GM21515 (cell line): ENCODE measurements at regions not wholly inside any gene's neighbourhood (a gene's known extent, or its start where the extent isn't known, plus 50 kb on each side); places are given as distances from the start of the nearest gene placed in this dataset.
A peak's percentile ranks its signal among the peaks of the same experiment; 100 is the strongest.
"Not testable (repeated sequence)": the region's sequence is repeated elsewhere in the genome, so short reads cannot be mapped to it uniquely, and the experiment has no call there.

Experiments used
- ATAC-seq: cut with Tn5 transposase; IDR thresholded peaks from one replicate; pipeline ENCODE4 v1.9.1; 2021; ENCODE audit not compliant: unreplicated experiment

DNA sequence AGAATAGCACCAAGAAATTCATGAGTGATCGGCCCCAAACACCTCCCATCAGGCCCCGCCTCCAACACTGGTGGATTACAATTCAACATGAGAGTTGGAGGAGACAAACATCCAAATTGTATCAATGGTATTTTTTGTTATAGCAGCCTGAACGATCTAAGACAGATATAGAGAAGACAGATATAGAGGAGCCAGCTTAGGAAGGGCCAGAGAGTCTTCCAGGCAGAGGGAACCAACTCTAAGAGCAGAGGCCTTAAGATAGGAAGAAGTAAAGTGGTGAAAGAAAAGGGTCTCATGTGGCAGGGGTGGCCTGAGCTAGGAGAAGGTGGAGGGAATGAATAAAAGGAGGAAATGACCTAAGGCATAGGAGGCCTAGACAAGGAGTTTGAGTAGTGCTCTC, 158.8 kb upstream of the TBL1XR1 start:
- no peak for ATAC-seq

DNA sequence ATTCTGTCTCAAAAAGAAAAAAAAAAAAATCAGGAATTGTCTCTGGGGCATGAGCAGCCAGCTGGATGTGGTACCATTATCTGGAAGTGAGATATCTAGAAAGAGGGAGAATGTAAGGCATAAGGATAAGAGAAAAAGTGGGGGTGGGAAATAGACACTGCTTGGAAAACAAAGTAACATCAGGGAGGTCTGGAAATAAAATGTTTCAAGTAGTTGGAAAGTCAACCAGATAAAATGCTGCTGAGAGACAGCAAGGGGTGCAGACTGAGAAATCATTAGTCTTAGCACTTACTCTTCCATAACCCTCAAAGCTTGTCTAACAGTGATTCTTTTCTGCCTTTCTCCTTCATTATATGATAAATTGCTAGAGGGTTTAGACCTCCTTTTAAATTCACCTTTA, 159.7 kb upstream of the TBL1XR1 start:
- ATAC-seq, result no peak

GRCh38 chr3:177357352-177358090, 160.2 kb upstream of the TBL1XR1 start:
- ATAC-seq, result no peak

- peak; percentile 41 for ATAC-seq
These were observed 161.1 kb upstream of the TBL1XR1 start for GRCh38 chr3:177358091-177358976.

- ATAC-seq, result peak; percentile 19
These were observed 161.8 kb upstream of the TBL1XR1 start for GRCh38 chr3:177358977-177359592.

DNA sequence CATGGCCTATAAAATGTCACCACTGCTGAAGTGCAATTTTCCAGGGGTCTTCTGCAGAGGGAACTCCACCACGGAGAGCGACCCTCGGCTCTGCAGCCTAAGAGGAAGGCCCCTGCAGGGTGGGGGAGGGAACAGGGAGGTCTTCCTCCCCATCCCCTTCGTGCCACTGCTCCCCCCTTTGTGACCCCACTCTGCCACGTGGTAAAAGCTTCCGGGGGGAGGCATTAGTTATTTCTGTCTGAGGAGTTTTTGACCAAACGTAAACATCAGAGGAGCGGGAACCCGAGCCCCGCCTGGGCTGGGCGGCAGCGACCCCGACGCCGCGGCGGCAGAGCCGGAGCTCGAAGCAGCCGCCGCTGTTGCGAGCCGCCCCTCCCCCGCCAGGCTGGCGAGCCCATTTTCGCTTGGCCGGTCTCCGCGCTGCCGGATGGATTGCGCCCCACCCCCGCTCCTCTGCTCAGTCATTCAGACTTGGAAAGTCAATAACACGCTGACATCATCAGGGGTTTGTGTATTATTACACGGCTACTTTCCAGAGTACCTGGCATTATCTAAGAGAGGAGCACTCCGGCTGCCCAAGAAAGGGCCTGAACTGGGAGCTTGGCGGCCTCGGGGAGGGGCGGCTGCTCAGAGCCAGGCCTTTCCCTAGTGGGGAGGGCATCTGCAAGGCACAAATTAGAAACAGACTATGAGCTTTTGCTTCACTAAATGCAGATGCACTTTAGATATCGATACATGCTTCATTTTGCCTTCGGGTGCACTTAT, 162.5 kb upstream of the TBL1XR1 start:
- ATAC-seq, result peak; percentile 75

GRCh38 chr3:177361081-177361938, 164.0 kb upstream of the TBL1XR1 start:
- no peak for ATAC-seq

GRCh38 chr3:177362626-177363025, 165.3 kb upstream of the TBL1XR1 start:
- ATAC-seq, result no peak

DNA sequence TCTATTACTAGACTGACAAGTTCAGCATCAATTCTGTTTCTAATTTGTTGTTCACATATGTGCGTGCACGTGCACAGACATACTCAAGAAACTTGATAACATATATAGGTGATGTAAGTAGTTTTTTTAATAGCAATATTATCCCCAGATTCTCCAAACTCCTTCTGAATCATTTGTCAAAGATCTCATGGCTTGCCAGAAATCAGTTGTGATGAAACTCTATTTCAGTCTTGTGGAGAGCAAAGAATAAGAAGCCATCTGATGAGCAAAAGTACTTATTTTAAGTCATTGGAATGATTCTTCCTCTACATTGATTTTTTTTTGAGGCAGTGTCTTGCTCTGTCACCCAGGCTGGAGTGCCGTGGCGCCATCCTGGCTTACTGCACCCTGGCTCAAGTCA, 167.0 kb upstream of the TBL1XR1 start:
- no peak for ATAC-seq

DNA sequence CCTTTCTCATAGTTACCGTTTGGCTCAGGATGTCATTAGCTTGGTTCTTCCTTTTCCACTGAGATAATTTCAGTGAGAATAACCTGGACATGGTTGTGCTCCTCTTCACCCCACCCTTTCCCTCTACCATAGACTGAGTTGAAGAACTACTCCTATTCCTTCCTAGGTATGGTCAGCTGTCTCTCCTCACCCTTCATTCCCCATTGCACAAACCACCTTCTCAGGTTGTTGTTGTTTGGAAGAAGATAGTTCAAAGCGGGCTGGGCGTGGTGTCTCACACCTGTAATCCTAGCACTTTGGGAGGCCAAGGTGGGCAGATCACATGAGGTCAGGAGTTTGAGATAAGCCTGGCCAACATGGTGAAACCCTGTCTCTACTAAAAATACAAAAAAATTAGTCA, 168.0 kb upstream of the TBL1XR1 start:
- not testable (repeated sequence) for ATAC-seq

GRCh38 chr3:177367788-177368187, 170.5 kb upstream of the TBL1XR1 start:
- ATAC-seq, result no peak

DNA sequence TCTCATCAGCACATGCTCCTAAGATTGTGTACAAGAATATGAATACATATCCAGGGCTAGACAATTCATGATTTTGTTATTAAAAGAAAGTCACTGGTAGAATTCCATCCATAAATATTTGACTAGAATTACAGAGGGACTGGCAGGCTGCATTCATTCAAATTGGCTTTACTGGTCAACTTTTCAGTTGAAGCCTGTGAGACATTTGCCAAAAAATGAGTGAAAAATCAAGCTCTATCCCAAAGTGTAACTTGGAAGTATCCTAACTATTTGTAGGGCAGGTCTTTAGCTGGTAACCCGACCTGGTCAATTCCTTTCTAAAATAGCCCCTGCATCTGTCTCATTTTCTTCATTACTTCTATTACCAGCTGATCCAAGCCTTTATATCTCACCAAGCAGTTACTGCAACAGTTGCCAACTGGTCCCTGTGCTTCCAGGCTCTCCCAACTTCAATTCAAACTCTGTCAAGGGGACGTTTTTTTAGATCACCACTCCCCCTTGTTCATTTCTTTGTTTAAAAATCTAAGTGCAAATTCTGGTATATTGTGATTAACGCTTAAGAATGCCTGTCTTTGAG, 173.1 kb upstream of the TBL1XR1 start:
- no peak for ATAC-seq

DNA sequence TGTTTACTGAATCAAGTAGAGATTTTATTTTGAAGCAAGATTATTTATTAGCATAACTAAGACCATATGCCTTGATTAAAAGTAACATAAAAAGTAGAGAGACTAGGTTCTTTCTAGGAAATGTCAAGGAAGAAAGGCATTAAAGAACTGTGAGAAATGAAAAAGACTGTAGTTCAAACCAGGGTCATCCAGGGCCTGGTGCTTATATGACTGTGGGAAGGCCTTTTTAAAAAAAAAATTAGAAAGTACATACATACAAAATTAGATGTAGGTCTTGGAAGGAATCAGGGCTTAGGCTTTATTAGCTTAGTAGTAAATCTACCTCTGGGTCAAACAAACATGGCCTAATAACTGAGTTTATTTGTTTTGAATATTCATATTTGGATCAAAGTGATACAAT, 173.9 kb upstream of the TBL1XR1 start:
- no peak for ATAC-seq

- no peak for ATAC-seq
These were observed 174.6 kb upstream of the TBL1XR1 start for GRCh38 chr3:177371888-177372287.

- ATAC-seq, result no peak
These were observed 177.0 kb upstream of the TBL1XR1 start for GRCh38 chr3:177374323-177374722.

DNA sequence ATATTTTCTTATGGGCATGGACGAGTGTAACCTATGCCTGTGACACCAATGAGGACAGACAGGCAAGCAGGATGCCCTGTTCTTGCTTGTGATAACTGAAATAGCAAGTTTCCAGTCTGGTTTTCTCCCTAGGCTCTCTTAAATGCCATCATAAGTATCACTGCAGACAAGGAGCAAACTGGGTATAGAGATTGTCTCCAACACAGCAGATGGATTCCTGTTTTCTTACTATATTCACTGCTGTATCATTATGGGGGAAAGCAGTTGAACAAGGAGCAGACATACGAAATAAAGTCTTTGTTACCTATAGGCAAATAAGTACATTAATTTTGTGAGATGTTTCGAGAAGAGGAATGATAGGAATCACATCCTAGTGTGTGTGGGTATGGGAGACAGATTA, 178.0 kb upstream of the TBL1XR1 start:
- no peak for ATAC-seq

- no peak for ATAC-seq
These were observed 179.9 kb upstream of the TBL1XR1 start for GRCh38 chr3:177377166-177377565.

GRCh38 chr3:177378168-177378567, 180.9 kb upstream of the TBL1XR1 start:
- peak; percentile 50 for ATAC-seq

DNA sequence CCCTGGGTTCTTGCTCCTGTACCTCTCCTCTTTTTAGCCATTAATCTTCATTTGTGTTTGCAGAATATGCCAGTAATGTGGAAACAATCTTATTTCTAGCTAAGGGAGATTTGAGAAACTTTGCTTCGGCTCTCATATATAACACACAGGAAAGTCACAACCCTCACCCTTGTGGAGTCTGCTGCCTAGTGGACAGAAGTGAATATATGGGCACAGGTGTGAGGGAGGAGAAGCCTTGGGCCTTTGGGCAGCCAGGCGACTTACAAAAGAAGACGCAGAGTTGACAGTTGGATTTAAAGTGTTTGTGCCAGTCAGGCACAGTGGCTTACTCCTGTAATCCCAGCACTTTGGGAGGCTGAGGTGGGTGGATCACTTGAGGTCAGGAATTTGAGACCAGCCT, 181.8 kb upstream of the TBL1XR1 start:
- ATAC-seq, result no peak

GRCh38 chr3:177381070-177381469, 183.8 kb upstream of the TBL1XR1 start:
- no peak for ATAC-seq
